GM21367 (cell line): ENCODE measurements at regions not wholly inside any gene's neighbourhood (a gene's known extent, or its start where the extent isn't known, plus 50 kb on each side); places are given as distances from the start of the nearest gene placed in this dataset.

Experiments
- ATAC-seq: cut with Tn5 transposase; IDR thresholded peaks from one replicate; pipeline ENCODE4 v1.9.1; 2021; ENCODE audit not compliant: unreplicated experiment

GRCh38 chr2:236887953-236888793 is 197.5 kb upstream of the COPS8 start:
- ATAC-seq: no peak

- no peak for ATAC-seq
Measured at GRCh38 chr2:236888794-236889780, 196.6 kb upstream of the COPS8 start.

- ATAC-seq: no peak
Measured at GRCh38 chr2:236889791-236890704, 195.6 kb upstream of the COPS8 start.

DNA sequence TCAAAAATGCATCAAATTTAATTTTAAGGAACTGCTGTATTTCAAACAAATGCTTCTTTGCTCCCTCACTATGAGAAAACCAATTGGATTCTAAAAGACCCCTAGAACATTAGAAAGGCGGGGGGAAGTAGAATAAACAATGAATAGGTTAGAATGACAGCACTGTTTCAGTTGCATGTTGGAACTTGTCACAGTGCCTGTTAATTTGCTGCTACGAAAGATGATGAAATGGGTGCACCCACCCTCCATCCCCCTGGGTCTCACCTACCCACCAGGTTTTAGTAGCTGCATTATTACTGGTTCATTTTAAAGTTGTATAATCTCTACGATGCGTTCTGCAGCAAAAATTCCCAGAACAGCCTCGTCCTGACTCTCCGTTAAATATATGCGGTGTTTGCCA is 193.0 kb upstream of the COPS8 start:
- no peak for ATAC-seq

DNA sequence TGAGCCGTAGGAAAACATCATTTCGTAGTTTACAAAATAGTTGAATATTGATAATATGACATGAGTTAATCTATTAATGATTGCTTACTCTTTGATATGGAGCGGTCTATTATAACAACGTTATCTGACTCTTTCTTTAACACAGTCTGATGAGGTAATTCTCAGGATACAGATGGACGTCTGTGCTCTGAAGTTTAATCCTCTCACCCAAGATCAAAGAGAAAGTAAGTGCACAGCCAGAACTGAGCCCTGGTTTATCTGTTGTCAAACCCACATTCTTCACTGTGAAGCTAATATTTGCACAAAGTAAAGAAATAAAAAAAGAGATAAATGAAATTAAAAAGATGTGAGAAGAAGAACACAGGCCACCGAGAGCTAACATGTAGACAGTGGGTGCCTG is 190.9 kb upstream of the COPS8 start:
- ATAC-seq: no peak

GRCh38 chr2:236895497-236895896 is 190.2 kb upstream of the COPS8 start:
- no peak for ATAC-seq

- ATAC-seq: no peak
Measured at GRCh38 chr2:236896688-236897087, 189.0 kb upstream of the COPS8 start.

GRCh38 chr2:236899146-236899545 is 186.5 kb upstream of the COPS8 start:
- ATAC-seq: no peak

GRCh38 chr2:236899950-236900640 is 185.6 kb upstream of the COPS8 start:
- no peak for ATAC-seq

GRCh38 chr2:236901956-236902355 is 183.7 kb upstream of the COPS8 start:
- ATAC-seq: no peak

DNA sequence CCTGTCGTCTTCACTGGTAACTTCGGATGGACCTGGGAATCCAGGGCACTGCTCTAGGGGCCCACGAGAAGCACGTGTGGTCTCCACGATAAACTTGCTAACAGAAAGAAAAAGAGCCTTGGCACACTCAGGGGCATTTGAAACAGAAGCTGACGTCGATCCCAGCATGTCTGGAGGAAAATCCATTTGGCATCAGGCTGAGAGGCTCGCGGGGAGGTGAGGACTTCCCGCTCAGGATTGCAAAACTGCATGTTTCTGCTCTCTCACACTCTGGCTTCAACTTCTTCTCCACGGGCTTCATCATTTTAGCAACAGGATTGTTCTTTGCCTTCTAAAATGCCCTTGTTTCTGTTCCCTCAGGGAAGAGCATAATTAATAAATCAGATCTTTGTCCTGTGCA is 181.7 kb upstream of the COPS8 start:
- ATAC-seq: no peak

DNA sequence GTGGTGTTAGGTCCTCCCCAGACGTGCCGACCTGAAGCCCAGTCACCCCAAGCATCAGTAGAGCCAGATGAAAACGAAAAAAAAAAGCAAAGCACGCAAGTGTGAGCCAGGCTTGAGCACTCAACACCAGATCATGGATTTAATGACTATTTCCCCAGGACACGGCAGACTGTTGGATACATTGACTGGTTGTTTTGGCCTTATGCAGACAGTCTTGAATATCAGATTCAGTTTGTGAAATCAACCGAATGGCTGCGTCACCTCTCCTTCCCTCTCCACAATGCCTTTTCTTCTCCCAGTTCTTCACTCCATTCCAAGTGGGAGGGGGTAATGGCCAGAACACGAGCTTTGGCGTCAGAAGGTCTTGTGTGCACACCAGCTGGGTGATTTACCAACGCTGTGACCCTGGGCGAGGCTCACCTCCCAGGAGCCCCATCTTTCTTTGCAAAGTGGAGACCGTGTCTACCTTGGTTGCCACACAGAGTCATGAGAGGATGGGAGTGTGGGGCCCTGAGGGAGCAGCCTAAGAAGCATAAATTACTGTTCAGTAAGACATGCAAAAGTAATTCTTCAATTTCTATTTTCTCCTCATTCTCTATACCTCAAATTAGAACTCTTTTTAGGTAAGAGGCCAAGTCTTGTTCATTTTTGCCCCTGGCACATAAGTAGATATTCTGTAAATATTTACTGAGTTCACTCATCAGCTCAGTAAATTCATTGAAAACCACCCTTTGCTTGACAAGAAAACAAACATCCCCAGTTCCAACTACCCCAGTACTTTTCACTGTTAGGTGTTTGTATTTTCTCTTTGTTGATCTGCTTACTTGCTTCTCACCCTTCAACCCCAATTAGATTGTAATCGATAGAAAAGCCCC is 181.1 kb upstream of the COPS8 start:
- ATAC-seq: no peak

- no peak for ATAC-seq
Measured at GRCh38 chr2:236905976-236906375, 179.7 kb upstream of the COPS8 start.

DNA sequence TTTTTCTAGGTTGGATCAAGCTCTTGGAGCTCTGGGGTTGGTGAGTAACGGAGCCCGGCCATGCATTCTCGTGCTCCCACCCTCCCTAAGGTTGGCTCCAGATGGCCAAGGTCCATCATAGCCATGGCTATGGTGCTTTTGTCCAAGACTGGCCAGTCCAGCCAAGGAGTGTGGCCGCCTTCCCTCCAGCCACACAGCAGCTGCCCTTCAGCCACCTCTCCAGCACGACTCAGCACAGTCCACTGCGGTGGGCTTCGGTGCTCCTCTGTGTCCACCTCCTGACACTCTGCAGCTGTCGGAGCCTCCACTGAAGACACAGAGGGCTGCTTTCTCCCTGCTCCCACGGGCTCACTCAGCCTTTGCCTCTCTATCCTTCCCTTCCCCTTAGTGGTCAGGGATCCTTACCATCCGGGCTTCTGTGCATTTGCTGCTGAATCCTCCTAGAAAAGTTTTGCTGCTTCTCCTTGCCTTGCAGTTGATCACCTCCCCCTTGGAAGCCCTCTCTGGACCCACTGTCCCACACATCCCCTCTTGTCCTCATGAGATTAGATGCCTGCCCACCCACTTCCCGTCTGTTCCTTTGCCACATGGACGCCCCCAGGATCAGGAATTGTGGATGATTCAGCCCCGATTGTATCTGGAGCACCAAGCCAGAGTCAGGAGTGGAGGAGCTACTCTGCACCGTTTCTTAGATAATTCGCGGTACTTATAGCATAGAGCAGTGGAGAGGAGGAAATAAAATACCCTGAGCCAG is 177.1 kb upstream of the COPS8 start:
- no peak for ATAC-seq

DNA sequence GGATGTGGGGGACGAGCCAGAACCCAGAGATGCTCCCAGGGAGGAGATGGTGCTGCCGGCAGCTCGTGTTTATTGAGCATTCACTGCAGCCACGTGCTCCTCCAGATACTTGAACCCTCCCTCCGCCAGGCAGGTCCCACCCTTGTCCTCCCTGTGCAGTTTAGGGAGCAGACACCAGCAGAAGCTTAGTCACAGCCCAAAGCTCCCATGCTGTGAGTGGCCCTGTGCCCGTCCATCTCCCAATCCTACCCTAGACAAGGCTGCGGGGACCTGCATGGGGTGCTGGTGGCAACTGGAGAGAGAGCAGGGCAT is 176.5 kb upstream of the COPS8 start:
- no peak for ATAC-seq

GRCh38 chr2:236909802-236910201 is 175.9 kb upstream of the COPS8 start:
- no peak for ATAC-seq

DNA sequence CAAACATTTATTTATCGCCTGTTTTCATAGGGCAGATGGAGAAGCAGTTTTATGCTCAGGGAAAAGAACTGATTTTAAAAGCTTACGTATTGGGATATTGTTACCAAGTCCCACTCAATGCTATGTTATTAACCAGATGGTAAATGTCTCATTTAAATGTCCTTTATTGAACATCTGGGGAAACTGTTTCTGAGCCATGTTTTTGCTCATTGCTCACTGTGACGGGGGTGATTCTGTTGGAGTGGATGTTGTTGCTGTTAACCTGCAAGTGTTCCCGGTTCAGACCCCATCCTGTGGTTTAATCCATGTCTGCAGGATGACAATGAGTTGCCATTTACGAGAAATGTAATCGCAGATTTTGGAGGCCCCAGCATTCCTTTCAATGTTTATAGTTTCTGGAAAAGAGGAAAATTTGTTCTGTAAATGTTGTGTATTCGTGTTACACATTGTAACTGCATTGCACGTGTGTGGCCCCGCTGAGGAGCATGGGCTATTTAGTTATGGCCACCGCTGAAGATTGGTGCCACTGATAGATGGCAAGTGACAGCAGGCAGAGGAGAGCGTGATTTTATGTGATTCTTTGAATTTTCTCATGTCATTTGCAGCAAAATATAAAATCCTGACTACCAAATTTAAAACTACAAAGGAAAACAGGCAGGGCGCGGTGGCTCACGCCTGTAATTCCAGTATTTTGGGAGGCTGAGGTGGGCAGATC is 174.8 kb upstream of the COPS8 start:
- no peak for ATAC-seq
